Bronchial epithelial cell (primary cell): ENCODE measurements at regions not wholly inside any gene's neighbourhood (a gene's known extent, or its start where the extent isn't known, plus 50 kb on each side); places are given as distances from the start of the nearest gene placed in this dataset.

Experiments
- DNase-seq: peaks from one replicate; pipeline ENCODE4 v3.0.0-alpha.2; 2010; ENCODE audit warnings: low read depth
- FAIRE-seq: peaks from 2 replicates; lab custom pipeline; 2011; peaks lifted over from hg19 to GRCh38; lab: Jason Lieb, UNC
- H3K27me3 ChIP-seq: 2 replicates; pipeline ENCODE4 v1.5.1; 2011; ENCODE audit warnings: low read length; ENCODE audit not compliant: control insufficient read depth, insufficient read depth
- H3K36me3 ChIP-seq: 2 replicates; pipeline ENCODE4 v1.5.1; 2011; ENCODE audit warnings: low read length; ENCODE audit not compliant: control insufficient read depth, insufficient read depth
- H3K4me3 ChIP-seq: 2 replicates; pipeline ENCODE4 v1.5.1; 2011; ENCODE audit warnings: mild to moderate bottlenecking, low read depth, low read length, control low read depth
- TF ChIP-seq, protein P1 (sequence below): IDR thresholded peaks from 2 replicates; pipeline ENCODE4 v1.5.1; 2011; ENCODE audit warnings: mild to moderate bottlenecking, moderate library complexity, low read length, control low read depth, inconsistent platforms; ENCODE audit not compliant: insufficient read depth, severe bottlenecking

DNA sequence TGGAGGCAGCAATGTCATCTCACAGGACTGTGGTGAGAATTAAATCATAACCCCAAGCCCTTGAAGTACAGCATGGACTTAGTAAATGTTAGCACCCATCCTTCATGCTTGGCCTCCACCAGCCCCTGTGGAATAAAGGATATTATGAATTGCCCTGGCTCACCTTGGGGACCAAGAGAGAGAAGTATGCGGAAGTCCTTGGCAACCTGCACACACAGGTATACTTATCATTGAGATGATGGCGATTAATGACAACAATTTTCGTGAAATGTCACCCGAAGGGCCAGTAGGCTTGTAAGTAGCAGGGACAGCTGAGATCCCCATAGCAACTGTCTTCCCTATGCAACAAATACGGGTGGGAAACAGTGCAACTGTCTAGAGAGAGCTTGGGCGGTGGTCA is 102.0 kb downstream of the FAM43A start:
- FAIRE-seq (no peak), DNase-seq (no peak)
- Histone ChIP-seq H3K27me3 (no peaks in the 10 kb centered on the region), H3K36me3 (no peaks in the 10 kb centered on the region), H3K4me3 (no peak overlapping the region)
- TF ChIP-seq, protein P1, sequence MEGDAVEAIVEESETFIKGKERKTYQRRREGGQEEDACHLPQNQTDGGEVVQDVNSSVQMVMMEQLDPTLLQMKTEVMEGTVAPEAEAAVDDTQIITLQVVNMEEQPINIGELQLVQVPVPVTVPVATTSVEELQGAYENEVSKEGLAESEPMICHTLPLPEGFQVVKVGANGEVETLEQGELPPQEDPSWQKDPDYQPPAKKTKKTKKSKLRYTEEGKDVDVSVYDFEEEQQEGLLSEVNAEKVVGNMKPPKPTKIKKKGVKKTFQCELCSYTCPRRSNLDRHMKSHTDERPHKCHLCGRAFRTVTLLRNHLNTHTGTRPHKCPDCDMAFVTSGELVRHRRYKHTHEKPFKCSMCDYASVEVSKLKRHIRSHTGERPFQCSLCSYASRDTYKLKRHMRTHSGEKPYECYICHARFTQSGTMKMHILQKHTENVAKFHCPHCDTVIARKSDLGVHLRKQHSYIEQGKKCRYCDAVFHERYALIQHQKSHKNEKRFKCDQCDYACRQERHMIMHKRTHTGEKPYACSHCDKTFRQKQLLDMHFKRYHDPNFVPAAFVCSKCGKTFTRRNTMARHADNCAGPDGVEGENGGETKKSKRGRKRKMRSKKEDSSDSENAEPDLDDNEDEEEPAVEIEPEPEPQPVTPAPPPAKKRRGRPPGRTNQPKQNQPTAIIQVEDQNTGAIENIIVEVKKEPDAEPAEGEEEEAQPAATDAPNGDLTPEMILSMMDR, result no peak

DNA sequence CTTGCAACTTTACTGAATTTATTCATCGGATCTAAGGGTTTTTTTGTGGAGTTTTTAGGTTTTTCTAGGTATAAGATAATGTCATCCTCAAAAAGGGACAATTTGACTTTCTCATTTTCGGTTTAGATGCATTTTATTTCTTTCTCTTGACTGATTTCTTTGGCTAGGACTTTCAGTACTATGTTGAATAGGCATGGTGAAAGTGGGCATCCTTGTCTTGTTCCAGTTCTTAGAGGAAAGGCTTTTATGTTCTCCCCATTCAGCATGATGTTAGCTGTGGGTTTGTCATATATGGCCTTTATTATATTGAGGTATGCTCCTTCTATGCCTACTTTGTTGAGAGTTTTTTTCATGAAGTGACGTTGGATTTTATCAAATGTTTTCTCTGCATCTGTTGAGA is 106.7 kb downstream of the FAM43A start:
- Histone ChIP-seq H3K36me3 (no peaks in the 10 kb centered on the region), H3K27me3 (no peaks in the 10 kb centered on the region), H3K4me3 (no peak overlapping the region)
- FAIRE-seq (no peak), DNase-seq (no peak)
- TF ChIP-seq, protein P1, result no peak

DNA sequence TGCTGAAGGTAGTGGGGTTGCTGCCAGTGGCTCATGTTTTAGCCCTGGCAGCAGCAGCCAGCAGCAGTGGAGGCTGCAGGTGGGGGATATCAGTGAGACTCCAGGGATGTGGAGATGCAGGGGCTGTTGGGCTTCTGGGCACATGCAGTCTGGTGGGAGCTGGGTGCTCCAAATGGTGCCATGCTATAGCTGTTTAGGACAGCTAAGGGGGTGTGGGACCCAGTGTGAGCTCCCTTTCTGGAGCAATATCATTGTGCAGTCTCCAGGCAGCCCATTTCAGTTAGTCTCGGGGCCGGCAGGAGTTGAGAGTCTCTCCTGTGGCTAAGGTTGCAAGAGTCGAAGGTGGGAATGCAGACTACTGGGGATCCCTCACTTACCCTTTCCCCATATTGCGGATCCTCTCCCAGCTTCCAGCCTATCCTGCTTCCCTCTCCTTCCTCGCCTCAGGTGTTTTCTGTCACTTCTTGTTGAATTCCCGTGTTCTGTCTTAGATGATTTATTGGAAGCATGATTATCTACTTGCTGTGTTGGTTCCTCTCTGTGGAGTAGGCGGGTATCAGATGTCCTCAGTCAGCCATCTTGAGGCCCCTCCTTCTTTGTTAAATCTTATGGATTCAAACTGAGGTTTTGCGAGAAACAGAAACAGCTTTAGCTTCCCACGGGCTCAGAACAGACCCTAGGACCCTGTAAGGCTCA is 112.0 kb downstream of the FAM43A start:
- no peak for DNase-seq

DNA sequence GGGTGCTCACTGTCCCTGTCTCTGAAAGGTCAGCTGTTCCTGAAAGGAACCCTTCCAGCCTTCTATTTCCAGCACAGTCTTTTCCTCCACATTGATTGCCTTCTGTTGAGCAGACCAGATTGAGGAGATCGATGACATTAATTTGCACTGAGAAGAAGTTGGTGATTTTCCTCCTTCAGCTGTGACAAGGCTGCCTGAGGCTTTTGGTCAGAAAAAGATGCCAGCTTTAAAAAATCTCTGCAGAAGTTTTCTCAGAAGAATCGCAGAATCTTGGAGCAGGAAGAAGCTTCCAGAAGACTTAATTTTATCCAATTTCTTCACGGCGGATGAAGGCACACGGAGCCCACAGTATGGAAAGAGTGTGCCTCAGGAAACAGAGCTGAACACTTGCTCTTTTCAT is 112.8 kb downstream of the FAM43A start:
- DNase-seq, result no peak
- Histone ChIP-seq H3K36me3 (no peaks in the 10 kb centered on the region), H3K4me3 (no peak overlapping the region), H3K27me3 (peaks cover 10% of the 10 kb centered on the region)
- TF ChIP-seq, protein P1, result no peak
- FAIRE-seq, result peak; percentile 23

More for the DNA sequence above, 112.0 kb downstream of the FAM43A start:
- FAIRE-seq, result no peak
- Histone ChIP-seq H3K4me3 (no peak overlapping the region), H3K36me3 (no peaks in the 10 kb centered on the region), H3K27me3 (peaks cover 10% of the 10 kb centered on the region)
- TF ChIP-seq, protein P1, result no peak

DNA sequence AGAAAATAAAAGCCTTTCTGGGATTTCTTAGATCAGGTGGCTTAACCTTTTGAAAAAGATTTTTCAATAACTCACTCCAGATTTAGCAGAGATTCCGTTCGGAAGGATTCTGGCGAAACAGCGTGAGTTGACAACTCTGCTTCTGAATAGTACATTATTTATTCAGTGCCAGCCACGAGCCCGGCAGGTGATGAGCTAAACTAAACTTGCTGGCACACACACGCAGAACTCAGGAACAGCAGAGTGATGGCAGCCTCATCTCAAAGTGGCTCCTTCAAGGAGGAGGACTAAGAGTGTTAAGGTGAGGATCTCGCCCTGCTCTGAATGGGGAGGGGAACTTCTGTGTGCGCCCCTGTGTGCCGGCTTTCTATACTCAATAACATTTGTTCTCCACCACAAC is 114.3 kb downstream of the FAM43A start:
- H3K27me3 ChIP-seq, result peaks cover 12% of the 10 kb centered on the region
- TF ChIP-seq, protein P1, result no peak
- DNase-seq (no peak), FAIRE-seq (no peak)
- H3K36me3 ChIP-seq, result no peaks in the 10 kb centered on the region
- H3K4me3 ChIP-seq, result no peak overlapping the region
